HG02938 (cell line): ENCODE measurements at regions not wholly inside any gene's neighbourhood (a gene's known extent, or its start where the extent isn't known, plus 50 kb on each side); places are given as distances from the start of the nearest gene placed in this dataset.
"Not testable (repeated sequence)": the region's sequence is repeated elsewhere in the genome, so short reads cannot be mapped to it uniquely, and the experiment has no call there.

ENCODE experiments used
- ATAC-seq: cut with Tn5 transposase; IDR thresholded peaks from one replicate; pipeline ENCODE4 v1.9.1; 2021; ENCODE audit warnings: mild to moderate bottlenecking, moderate library complexity; ENCODE audit not compliant: unreplicated experiment

DNA sequence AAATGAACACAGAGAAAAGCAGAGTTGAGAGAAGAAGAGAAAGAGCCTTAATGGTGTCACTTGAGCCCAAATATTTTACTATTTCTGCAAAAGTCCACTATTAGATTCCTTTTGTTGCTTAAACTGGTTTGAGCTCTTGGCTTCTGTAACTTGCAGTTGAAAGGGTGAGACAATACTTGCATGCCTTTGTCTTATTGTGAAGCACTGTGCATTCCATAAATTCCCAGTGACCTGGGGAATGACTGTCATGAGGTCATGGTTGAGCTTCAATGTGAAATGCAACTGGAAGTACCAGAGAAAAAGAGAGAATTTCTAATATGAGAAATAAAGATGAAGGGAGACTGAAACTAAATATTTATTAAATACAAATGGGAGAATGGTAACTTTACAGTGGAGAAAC, 310.9 kb downstream of the TDRD3 start:
- no peak for ATAC-seq

DNA sequence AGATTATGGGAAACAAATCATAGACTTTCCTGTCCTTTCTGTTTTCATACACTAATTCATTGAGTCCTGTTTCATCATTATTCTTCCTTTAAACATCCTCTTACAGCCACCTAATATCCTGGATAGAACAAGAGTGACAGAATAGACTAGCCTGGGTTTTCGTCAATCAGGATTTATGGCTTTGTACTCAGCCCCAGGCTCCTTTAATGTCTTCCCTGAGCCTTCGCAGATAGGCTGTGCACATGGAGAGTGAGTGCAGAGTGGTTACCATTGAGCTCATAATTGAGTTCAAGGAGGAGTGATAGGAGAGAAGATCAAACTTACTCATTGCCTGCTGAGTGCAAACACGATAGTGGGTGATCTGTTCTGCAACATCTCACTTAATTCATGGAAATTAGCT, 304.9 kb downstream of the TDRD3 start:
- ATAC-seq = no peak

GRCh38 chr13:60700994-60701393, 304.0 kb downstream of the TDRD3 start:
- no peak for ATAC-seq

DNA sequence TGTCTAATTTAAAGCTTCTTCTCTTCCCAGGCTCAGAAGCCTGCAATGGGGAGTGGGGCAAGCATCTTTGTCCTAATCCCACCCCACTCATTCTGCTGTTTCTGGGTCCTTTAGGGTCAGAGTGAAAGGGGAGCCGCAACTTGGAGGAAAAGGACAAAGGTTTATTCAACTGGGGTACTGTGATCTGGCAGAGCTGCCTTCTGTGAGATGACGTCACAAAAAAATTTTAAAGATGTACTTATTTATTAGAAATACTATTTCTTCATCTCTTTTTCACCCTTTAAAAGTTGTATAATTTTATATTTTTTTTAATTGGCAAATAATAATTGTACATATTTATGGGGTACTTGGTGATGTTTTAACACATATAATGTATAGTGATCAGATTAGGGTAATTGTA, 302.6 kb downstream of the TDRD3 start:
- ATAC-seq = no peak

GRCh38 chr13:60696602-60697001, 299.6 kb downstream of the TDRD3 start:
- no peak for ATAC-seq

DNA sequence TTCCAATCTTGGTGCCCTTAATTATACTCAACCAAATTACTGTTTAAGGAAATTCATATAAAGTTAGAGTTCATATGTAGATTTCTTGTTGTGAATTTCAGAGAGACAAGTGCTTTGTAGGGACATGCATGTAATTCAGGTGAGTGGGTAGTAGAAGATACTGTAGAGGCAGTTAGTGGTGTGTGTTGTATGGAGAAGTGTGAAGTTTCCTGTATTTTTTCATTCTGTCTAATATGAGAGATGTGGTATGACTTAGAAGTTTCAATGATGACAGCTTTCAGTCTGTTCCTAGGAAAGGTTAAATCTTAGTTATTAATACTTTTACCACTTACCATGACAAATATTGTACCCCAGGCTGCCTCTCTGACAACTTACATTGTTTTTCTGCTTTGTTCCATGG, 294.2 kb downstream of the TDRD3 start:
- no peak for ATAC-seq

- ATAC-seq = no peak
Measured at GRCh38 chr13:60690604-60691003, 293.6 kb downstream of the TDRD3 start.

- ATAC-seq = no peak
Measured at GRCh38 chr13:60689571-60689970, 292.6 kb downstream of the TDRD3 start.

DNA sequence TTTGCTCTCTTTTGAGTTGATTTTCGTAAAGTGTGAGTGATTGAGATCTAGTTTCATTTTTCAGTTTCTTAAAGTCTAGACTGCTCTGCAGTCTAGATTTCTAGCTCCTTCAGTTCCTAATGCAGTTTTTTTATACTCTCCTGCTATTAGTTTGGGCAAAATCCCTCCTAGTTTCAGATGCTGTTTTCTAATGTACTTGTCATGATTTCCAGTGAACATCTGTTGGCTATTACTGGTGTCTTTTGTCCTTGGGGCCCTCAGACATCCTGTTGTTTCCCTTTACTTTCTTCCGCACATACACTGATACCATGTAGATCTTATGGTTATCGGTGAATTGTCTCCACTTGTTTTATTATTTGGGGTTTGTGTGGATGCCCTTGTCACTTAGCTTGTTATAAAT, 292.1 kb downstream of the TDRD3 start:
- no peak for ATAC-seq

DNA sequence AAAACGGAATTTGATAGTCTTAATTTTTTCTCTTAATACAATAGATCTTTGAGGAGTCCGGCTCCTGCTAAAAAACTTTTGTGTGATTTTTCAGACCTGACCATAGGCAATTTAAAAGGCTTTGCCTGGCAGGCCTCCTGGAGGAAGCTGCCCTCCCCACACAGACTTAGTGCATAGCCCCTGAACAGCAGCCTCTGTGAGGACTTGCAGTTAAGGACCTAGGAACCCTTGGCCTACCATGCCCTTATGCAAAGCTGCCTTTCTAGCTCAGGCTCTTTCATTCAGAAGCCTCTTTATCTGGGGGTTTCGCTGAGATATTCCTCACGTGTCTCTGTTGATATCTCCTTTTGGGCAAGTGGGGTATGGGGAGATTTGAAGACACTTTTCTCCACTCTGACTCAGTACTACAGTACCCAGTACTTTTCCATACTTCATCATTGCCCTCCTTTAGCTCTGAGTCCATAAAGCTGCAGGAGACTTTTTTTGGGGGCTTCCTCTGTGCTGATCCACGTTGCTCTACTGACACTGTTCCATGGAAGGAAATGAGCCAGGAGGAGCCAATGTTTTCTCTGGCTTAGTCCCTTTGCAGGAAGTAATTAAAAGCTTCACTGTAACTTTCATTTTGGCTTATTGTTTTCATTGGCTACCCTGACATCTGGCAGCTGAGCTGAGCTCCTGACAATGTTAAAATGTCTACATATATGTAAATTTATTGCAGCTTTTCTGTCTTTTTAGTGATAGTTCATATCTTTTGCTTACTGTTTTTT, 283.1 kb downstream of the TDRD3 start:
- ATAC-seq = no peak

- no peak for ATAC-seq
Measured at GRCh38 chr13:60679131-60679530, 282.1 kb downstream of the TDRD3 start.

DNA sequence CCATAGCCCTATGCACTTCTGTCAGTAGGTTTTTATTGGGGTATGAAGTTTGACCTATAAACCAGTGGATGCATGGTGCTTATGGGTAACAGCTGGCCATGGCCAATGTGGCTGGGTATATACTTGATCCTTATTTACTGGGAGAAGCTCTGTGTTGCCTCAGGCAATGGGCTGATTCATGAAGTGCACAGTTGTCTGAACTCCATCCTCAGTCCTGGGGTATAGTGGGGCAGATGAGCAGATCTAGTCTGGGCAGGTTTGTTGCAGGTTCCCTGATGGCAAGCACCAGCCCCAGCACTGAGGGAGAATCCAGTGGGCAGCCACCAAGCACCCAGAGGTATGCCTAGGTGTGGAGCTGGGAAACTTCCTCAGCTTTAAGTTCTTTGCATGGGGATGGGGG, 274.4 kb downstream of the TDRD3 start:
- no peak for ATAC-seq

GRCh38 chr13:60663788-60664187, 266.8 kb downstream of the TDRD3 start:
- no peak for ATAC-seq

DNA sequence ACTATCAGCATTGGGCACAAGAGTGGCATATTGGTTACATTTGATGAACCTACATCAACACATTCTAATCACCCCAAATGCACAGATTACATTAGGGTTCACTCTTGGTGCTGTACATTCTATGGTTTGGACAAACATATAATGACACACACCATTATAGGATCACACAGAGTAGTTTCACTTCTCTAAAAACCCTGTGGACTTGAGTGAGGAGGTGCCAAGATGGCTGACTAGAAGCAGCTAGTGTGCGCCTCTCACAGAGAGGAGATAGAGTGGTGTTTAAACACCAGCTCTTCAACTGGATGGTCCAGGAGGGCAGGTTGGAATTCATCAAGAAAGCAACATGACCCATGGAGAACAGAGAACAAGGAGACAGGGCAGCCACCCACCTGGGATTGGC, 265.6 kb downstream of the TDRD3 start:
- no peak for ATAC-seq

GRCh38 chr13:60661521-60661920, 264.5 kb downstream of the TDRD3 start:
- ATAC-seq = no peak

DNA sequence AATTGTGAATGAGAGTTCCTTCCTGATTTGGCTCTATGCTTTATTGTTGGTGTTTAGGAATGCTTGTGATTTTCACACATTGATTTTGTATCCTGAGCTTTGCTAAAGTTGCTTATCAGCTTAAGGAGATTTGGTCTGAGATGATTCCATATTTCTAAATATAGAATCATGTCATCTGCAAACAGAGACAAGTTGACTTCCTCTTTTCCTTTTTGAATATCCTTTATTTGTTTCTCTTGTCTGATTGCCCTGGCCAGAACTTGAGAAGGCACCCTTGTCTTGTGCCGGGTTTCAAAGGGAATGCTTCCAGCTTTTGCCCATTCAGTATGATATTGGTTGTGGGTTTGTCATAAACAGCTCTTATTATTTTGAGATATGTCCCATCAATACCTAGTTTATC, 260.6 kb downstream of the TDRD3 start:
- not testable (repeated sequence) for ATAC-seq

DNA sequence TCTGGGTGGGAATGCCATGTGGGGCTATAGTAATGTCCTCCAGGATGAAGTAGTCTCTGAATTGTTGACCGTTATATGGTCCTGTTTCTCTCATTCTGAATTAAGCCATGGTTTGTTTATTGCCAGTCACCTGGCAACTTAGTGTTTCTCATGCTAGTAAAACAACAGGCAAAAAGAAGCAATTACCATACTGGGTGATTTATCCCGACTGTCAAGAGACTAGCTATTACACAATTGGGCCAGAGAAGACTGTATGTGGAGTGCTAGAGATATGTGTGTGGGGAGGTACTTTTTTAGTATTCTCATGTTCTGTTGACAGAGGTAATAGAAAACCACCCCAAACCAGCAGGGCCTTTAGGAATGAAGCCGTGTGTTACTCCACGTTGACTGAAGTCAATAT, 258.2 kb downstream of the TDRD3 start:
- ATAC-seq = no peak

- no peak for ATAC-seq
Measured at GRCh38 chr13:60654415-60654814, 257.4 kb downstream of the TDRD3 start.

GRCh38 chr13:60647547-60647946, 250.5 kb downstream of the TDRD3 start:
- no peak for ATAC-seq

- ATAC-seq = no peak
Measured at GRCh38 chr13:60646620-60647019, 249.6 kb downstream of the TDRD3 start.

DNA sequence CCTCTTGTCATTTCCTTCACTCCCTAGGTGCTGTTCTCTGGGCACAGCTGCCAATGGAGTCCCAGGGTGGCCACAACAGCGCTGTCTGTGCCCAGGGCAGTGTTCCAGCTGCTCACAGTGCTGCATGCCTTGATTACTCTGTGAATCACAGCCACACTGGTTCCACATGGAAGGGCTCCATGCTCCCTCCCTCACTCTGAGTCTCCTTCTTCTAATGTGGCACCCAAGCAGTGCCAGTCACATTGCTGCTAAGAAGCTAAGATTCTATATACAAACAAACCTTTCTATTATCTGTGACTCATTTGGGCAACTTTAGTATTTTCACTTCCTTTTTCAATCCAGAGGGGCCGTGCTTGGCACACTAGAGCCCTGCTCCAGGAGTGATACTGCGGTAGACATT, 248.7 kb downstream of the TDRD3 start:
- ATAC-seq = no peak

GRCh38 chr13:60642552-60642951, 245.5 kb downstream of the TDRD3 start:
- ATAC-seq = no peak

GRCh38 chr13:60629158-60629557, 232.1 kb downstream of the TDRD3 start:
- ATAC-seq = no peak
